Lung (tissue), 11 donors: ENCODE measurements at regions not wholly inside any gene's neighbourhood (a gene's known extent, or its start where the extent isn't known, plus 50 kb on each side); places are given as distances from the start of the nearest gene placed in this dataset.

ENCODE experiments used
- ATAC-seq: fragments of 200-7000 bp; cut with Tn5 transposase; one replicate; pipeline ENCODE4 v1.9.1; 2020; ENCODE audit warnings: moderate number of reproducible peaks; ENCODE audit not compliant: insufficient read depth, low FRiP score
- DNase-seq, 3 donors: peaks; one replicate each; pipeline ENCODE4 v3.0.0-alpha.2; 2013 to 2017
- H3K27ac ChIP-seq, 2 donors: one replicate each; pipeline ENCODE4 v1.5.1; 2013; ENCODE audit warnings: mild to moderate bottlenecking in 2 of 2, moderate library complexity in 2 of 2, control low read depth in 1 of 2, inconsistent platforms in 1 of 2, low read depth in 1 of 2, low read length in 1 of 2
- H3K27me3 ChIP-seq, 3 donors: one replicate each; pipeline ENCODE4 v1.5.1; 2013; ENCODE audit warnings: low read length in 2 of 3; ENCODE audit not compliant: control insufficient read depth in 3 of 3, insufficient read depth in 3 of 3
- H3K36me3 ChIP-seq, 4 donors: one replicate each; pipeline ENCODE4 v1.5.1; 2013; ENCODE audit warnings: low read length in 4 of 4, mild to moderate bottlenecking in 1 of 4, moderate library complexity in 1 of 4; ENCODE audit not compliant: control insufficient read depth in 4 of 4, insufficient read depth in 4 of 4
- H3K4me1 ChIP-seq, 5 donors: one replicate each; pipeline ENCODE4 v1.5.1; 2013; ENCODE audit warnings: low read length in 5 of 5, mild to moderate bottlenecking in 2 of 5, moderate library complexity in 1 of 5; ENCODE audit not compliant: control insufficient read depth in 5 of 5, insufficient read depth in 5 of 5
- H3K4me3 ChIP-seq: one replicate; pipeline ENCODE4 v1.5.1; 2013; ENCODE audit warnings: mild to moderate bottlenecking, control low read depth, moderate library complexity
- H3K9ac ChIP-seq, 2 donors: one replicate each; pipeline ENCODE4 v1.5.1; 2013; ENCODE audit warnings: low read length in 2 of 2, control low read depth in 1 of 2; ENCODE audit not compliant: insufficient read depth in 1 of 2
- H3K9me3 ChIP-seq, 4 donors: one replicate each; pipeline ENCODE4 v1.5.1; 2013; ENCODE audit warnings: low read length in 3 of 4, mild to moderate bottlenecking in 1 of 4, moderate library complexity in 1 of 4; ENCODE audit not compliant: control insufficient read depth in 4 of 4, insufficient read depth in 3 of 4
- CTCF ChIP-seq: IDR thresholded peaks from 2 replicates; pipeline ENCODE4 v1.5.1; 2012; ENCODE audit warnings: mild to moderate bottlenecking; ENCODE audit errors: control extremely low read depth, extremely low read depth
- WGBS, 2 donors: extraction: QIAGEN DNeasy Blood & Tissue Kit; methylation state at CpG; one replicate each; pipeline ENCODE4 v1.1.7; 2013; 5-methylcytosine and 5-hydroxymethylcytosine counted together
- donor health status: control.
- donor health status: control.
- donor health status: Bipolar disorder and iron deficiency.
- donor health status: healthy.
- donor health status: DM: yes; HTN: yes; CAD: no.

DNA sequence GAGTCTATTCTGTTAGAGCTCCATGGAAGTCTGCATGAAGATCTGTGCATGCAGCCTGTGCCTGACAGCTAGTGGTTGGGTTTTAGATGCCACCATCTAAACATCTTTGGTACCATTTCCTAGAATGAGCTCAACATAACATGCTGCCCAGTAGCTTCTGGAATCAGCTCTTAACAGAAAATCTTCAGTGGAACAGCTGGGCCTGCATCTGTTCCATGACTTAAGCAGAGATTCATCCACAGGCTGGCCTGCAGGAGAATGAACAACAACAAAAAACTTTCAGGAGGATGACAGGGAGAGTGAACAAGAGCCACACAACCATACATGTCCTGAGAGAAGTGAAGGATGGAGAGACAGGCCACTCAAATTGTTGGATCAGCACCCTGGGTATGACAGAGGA is 316.6 kb downstream of the RDH14 start:
- Histone ChIP-seq H3K27ac (no peak overlapping the region), H3K4me3 (no peak overlapping the region), H3K36me3 (no peaks in the 10 kb centered on the region), H3K4me1 (no peaks in the 10 kb centered on the region), H3K27me3 (no peaks in the 10 kb centered on the region), H3K9ac (no peak overlapping the region), H3K9me3 (no peaks in the 10 kb centered on the region)
- no peak for DNase-seq
- no peak for TF ChIP-seq CTCF
- ATAC-seq = no peak

- H3K27ac ChIP-seq = no peak overlapping the region
- H3K36me3 ChIP-seq = no peaks in the 10 kb centered on the region
- H3K9me3 ChIP-seq = no peaks in the 10 kb centered on the region
- H3K4me1 ChIP-seq = no peaks in the 10 kb centered on the region
- no peaks in the 10 kb centered on the region for H3K27me3 ChIP-seq
- H3K4me3 ChIP-seq = no peak overlapping the region
- DNase-seq = no peak
- no peak for TF ChIP-seq CTCF
- no peak overlapping the region for H3K9ac ChIP-seq
- no peak for ATAC-seq
Observed at GRCh38 chr2:18242716-18243115, 317.7 kb downstream of the RDH14 start.

GRCh38 chr2:18238209-18238608 is 322.2 kb downstream of the RDH14 start:
- H3K4me1 ChIP-seq = no peaks in the 10 kb centered on the region
- no peak overlapping the region for H3K27ac ChIP-seq
- H3K36me3 ChIP-seq = no peaks in the 10 kb centered on the region
- no peak for TF ChIP-seq CTCF
- 81 to 89% methylated on average over 5 of the region's 5 CpGs for WGBS, 2 donors
- no peak overlapping the region for H3K9ac ChIP-seq
- H3K27me3 ChIP-seq = no peaks in the 10 kb centered on the region
- DNase-seq = no peak
- no peak overlapping the region for H3K4me3 ChIP-seq
- no peaks in the 10 kb centered on the region for H3K9me3 ChIP-seq
- ATAC-seq = no peak

- 86 to 88% methylated on average over 2 of the region's 2 CpGs for WGBS, 2 donors
- ATAC-seq = no peak
Observed at GRCh38 chr2:18237298-18237697, 323.2 kb downstream of the RDH14 start.

More at GRCh38 chr2:18237298-18237697, 323.2 kb downstream of the RDH14 start:
- Histone ChIP-seq H3K4me3 (no peak overlapping the region), H3K36me3 (no peaks in the 10 kb centered on the region), H3K27ac (no peak overlapping the region), H3K27me3 (no peaks in the 10 kb centered on the region), H3K4me1 (peaks cover 0 to 6% (median 0%) of the 10 kb centered on the region in 5 donors), H3K9ac (no peak overlapping the region), H3K9me3 (no peaks in the 10 kb centered on the region)
- no peak for DNase-seq
- TF ChIP-seq CTCF = no peak
